HL-60 (cell line): ENCODE measurements at regions not wholly inside any gene's neighbourhood (a gene's known extent, or its start where the extent isn't known, plus 50 kb on each side); places are given as distances from the start of the nearest gene placed in this dataset.

ENCODE experiments used
- CTCF ChIP-seq: IDR thresholded peaks from one replicate; pipeline ENCODE4 v1.5.1; 2011; ENCODE audit warnings: low read length, control low read depth, inconsistent platforms; ENCODE audit not compliant: insufficient read depth
- POLR2AphosphoS5 ChIP-seq: IDR thresholded peaks from 2 replicates; pipeline ENCODE4 v1.6.1; 2012; ENCODE audit warnings: low read depth
- REST ChIP-seq: IDR thresholded peaks from 2 replicates; pipeline ENCODE4 v1.6.1; 2012; ENCODE audit warnings: low read depth; ENCODE audit not compliant: insufficient replicate concordance

GRCh38 chrX:136963973-136964372 lies 69.8 kb downstream of the GPR101 start:
- TF ChIP-seq CTCF, result no peak
- no peak for TF ChIP-seq POLR2AphosphoS5
- no peak for TF ChIP-seq REST
